GM06990 (cell line): ENCODE measurements at regions not wholly inside any gene's neighbourhood (a gene's known extent, or its start where the extent isn't known, plus 50 kb on each side); places are given as distances from the start of the nearest gene placed in this dataset.

Experiments used
- DNase-seq: peaks from one replicate; pipeline ENCODE4 v3.0.0-alpha.2; 2011; ENCODE audit not compliant: insufficient read length; ENCODE audit errors: extremely low read depth
- H3K27me3 ChIP-seq: replicated peaks from 2 replicates; pipeline ENCODE4 v1.6.0; 2011; ENCODE audit warnings: low read length; ENCODE audit not compliant: control insufficient read depth, insufficient read depth
- H3K36me3 ChIP-seq: 2 replicates; pipeline ENCODE4 v1.5.1; 2011; ENCODE audit warnings: low read length; ENCODE audit not compliant: control insufficient read depth, insufficient read depth
- H3K4me3 ChIP-seq: replicated peaks from 2 replicates; pipeline ENCODE4 v1.5.1; 2011; ENCODE audit warnings: low read depth, mild to moderate bottlenecking, control low read depth, low read length
- TF ChIP-seq, protein P1 (sequence below): IDR thresholded peaks from 2 replicates; pipeline ENCODE4 v1.5.1; 2011; ENCODE audit warnings: low read length, control low read depth, mild to moderate bottlenecking, inconsistent platforms; ENCODE audit not compliant: insufficient read depth, poor library complexity, severe bottlenecking

- H3K4me3 ChIP-seq = no peak overlapping the region
- TF ChIP-seq, protein P1, sequence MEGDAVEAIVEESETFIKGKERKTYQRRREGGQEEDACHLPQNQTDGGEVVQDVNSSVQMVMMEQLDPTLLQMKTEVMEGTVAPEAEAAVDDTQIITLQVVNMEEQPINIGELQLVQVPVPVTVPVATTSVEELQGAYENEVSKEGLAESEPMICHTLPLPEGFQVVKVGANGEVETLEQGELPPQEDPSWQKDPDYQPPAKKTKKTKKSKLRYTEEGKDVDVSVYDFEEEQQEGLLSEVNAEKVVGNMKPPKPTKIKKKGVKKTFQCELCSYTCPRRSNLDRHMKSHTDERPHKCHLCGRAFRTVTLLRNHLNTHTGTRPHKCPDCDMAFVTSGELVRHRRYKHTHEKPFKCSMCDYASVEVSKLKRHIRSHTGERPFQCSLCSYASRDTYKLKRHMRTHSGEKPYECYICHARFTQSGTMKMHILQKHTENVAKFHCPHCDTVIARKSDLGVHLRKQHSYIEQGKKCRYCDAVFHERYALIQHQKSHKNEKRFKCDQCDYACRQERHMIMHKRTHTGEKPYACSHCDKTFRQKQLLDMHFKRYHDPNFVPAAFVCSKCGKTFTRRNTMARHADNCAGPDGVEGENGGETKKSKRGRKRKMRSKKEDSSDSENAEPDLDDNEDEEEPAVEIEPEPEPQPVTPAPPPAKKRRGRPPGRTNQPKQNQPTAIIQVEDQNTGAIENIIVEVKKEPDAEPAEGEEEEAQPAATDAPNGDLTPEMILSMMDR = no peak
- H3K27me3 ChIP-seq = no peaks in the 10 kb centered on the region; the same call in 1 of the 2 replicates
- DNase-seq = no peak
- H3K36me3 ChIP-seq = no peaks in the 10 kb centered on the region
Measured at GRCh38 chr1:227469708-227470107, 93.6 kb upstream of the ZNF678 start.

DNA sequence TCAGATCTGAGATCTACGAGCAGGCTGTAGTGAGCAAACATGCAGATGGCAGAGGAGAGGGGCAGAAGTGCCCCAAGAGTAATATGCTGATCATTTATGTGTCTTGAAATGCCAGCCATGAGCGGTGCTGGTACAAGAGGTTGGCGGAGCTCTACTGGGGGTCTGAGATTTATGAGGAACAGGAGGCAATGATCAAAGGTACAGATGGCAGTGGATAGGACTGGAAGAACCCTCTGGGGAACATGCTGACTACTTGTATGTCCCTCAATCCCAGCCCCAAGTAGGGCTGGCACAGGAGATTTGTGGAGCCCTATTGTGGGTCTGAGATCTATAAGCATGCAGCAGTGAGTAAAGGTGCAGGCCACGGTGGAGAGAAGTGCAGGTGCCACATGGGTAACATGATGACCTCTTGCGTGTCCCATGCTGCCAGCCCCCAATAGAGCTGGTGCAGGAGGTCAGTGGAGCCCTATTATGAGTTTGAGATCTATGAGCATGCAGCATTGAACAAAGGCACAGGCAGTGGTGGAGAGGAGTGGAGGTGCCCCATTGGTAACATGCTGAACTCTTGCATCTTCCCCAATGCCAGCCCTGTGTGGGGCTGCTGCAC lies 97.2 kb upstream of the ZNF678 start:
- Histone ChIP-seq H3K4me3 (no peak overlapping the region), H3K36me3 (no peaks in the 10 kb centered on the region), H3K27me3 (no peaks in the 10 kb centered on the region; the same call in none of the 2 replicates)
- TF ChIP-seq, protein P1 = no peak
- DNase-seq = no peak

GRCh38 chr1:227465256-227465655 lies 98.1 kb upstream of the ZNF678 start:
- Histone ChIP-seq H3K36me3 (no peaks in the 10 kb centered on the region), H3K4me3 (no peak overlapping the region), H3K27me3 (no peaks in the 10 kb centered on the region; the same call in none of the 2 replicates)
- TF ChIP-seq, protein P1 = no peak
- DNase-seq = no peak

DNA sequence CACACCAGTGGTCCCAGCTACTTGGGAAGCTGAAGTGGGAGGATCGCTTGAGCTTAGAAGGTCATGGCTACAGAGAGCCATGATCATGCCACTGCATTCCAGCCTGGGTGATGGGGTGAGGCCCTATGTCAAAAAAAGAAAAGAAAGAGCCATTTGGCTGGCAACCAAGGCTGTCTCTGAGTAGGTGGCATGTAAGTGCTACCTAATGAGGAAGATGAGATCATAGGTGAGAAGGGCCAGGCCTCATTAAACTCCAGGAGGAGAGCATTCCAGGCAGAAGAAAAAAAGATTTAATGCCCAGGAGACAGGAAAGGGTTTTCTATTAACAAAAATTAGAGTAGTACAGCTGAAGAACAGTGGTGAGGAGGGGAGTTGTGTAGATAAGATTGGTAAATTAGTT lies 103.4 kb upstream of the ZNF678 start:
- no peak for DNase-seq
- Histone ChIP-seq H3K36me3 (no peaks in the 10 kb centered on the region), H3K27me3 (no peaks in the 10 kb centered on the region; the same call in none of the 2 replicates), H3K4me3 (no peak overlapping the region)
- TF ChIP-seq, protein P1 = no peak

GRCh38 chr1:227459326-227459841 lies 104.0 kb upstream of the ZNF678 start:
- no peak for DNase-seq
- TF ChIP-seq, protein P1 = no peak
- Histone ChIP-seq H3K27me3 (no peaks in the 10 kb centered on the region; the same call in none of the 2 replicates), H3K4me3 (no peak overlapping the region), H3K36me3 (no peaks in the 10 kb centered on the region)

GRCh38 chr1:227454686-227455085 lies 108.7 kb upstream of the ZNF678 start:
- no peaks in the 10 kb centered on the region; the same call in 1 of the 2 replicates for H3K27me3 ChIP-seq
- no peak for DNase-seq
- TF ChIP-seq, protein P1 = no peak
- no peak overlapping the region for H3K4me3 ChIP-seq
- no peaks in the 10 kb centered on the region for H3K36me3 ChIP-seq
